BLaER1 (cell line): ENCODE measurements at regions not wholly inside any gene's neighbourhood (a gene's known extent, or its start where the extent isn't known, plus 50 kb on each side); places are given as distances from the start of the nearest gene placed in this dataset.

Experiments used
- H3K27ac ChIP-seq: shearing (Covaris generic); formaldehyde crosslinking; 2 replicates; pipeline ENCODE4 v1.8.1; 2022
- H3K27me3 ChIP-seq: shearing (Covaris generic); formaldehyde crosslinking; 2 replicates; pipeline ENCODE4 v1.8.1; 2022
- H3K36me3 ChIP-seq: shearing (Covaris generic); formaldehyde crosslinking; 2 replicates; pipeline ENCODE4 v1.8.1; 2022
- H3K4me1 ChIP-seq: shearing (Covaris generic); formaldehyde crosslinking; 2 replicates; pipeline ENCODE4 v1.8.1; 2022
- H3K4me2 ChIP-seq: shearing (Covaris generic); formaldehyde crosslinking; 2 replicates; pipeline ENCODE4 v1.8.1; 2022
- H3K4me3 ChIP-seq: shearing (Covaris generic); formaldehyde crosslinking; 2 replicates; pipeline ENCODE4 v1.8.1; 2022
- H3K9ac ChIP-seq: shearing (Covaris generic); formaldehyde crosslinking; 2 replicates; pipeline ENCODE4 v1.8.1; 2022
- H3K9me3 ChIP-seq: shearing (Covaris generic); formaldehyde crosslinking; 2 replicates; pipeline ENCODE4 v1.8.1; 2022
- H4K20me1 ChIP-seq: shearing (Covaris generic); formaldehyde crosslinking; 2 replicates; pipeline ENCODE4 v1.8.1; 2022
- Cebpa-rat ChIP-seq: shearing (Covaris generic); IDR thresholded peaks from 2 replicates; pipeline ENCODE4 v1.8.1; 2022

GRCh38 chrX:129193357-129193756, 329.9 kb downstream of the SMARCA1 start:
- no peaks in the 10 kb centered on the region for H3K9me3 ChIP-seq
- H3K4me3 ChIP-seq, result no peak overlapping the region
- peaks cover 95% of the 10 kb centered on the region for H3K27me3 ChIP-seq
- no peak overlapping the region for H3K27ac ChIP-seq
- no peak overlapping the region for H3K4me2 ChIP-seq
- no peak for TF ChIP-seq Cebpa-rat
- H3K9ac ChIP-seq, result no peak overlapping the region
- no peaks in the 10 kb centered on the region for H3K4me1 ChIP-seq
- no peaks in the 10 kb centered on the region for H3K36me3 ChIP-seq
- H4K20me1 ChIP-seq, result peaks cover 6% of the 10 kb centered on the region; the same call in 1 of the 2 replicates

GRCh38 chrX:129188231-129188630, 335.1 kb downstream of the SMARCA1 start:
- no peak overlapping the region for H3K4me3 ChIP-seq
- no peaks in the 10 kb centered on the region for H3K4me1 ChIP-seq
- no peaks in the 10 kb centered on the region for H3K9me3 ChIP-seq
- TF ChIP-seq Cebpa-rat, result no peak
- peaks cover 96% of the 10 kb centered on the region for H3K27me3 ChIP-seq
- H3K9ac ChIP-seq, result no peak overlapping the region
- no peak overlapping the region for H3K4me2 ChIP-seq
- H3K36me3 ChIP-seq, result no peaks in the 10 kb centered on the region
- no peak overlapping the region for H3K27ac ChIP-seq
- H4K20me1 ChIP-seq, result peaks cover 6% of the 10 kb centered on the region; the same call in 1 of the 2 replicates

- H3K9me3 ChIP-seq, result 0 out of 2 replicates have a peak, but pooled peaks cover 5% of the 10 kb centered on the region
- H4K20me1 ChIP-seq, result no peaks in the 10 kb centered on the region; the same call in 1 of the 2 replicates
- H3K9ac ChIP-seq, result no peak overlapping the region
- H3K4me2 ChIP-seq, result no peak overlapping the region
- no peak for TF ChIP-seq Cebpa-rat
- no peak overlapping the region for H3K4me3 ChIP-seq
- peaks cover 72% of the 10 kb centered on the region for H3K27me3 ChIP-seq
- H3K4me1 ChIP-seq, result no peaks in the 10 kb centered on the region
- H3K27ac ChIP-seq, result no peak overlapping the region
- no peaks in the 10 kb centered on the region for H3K36me3 ChIP-seq
Observed at GRCh38 chrX:129176710-129177109, 346.6 kb downstream of the SMARCA1 start.

- Histone ChIP-seq H3K4me3 (no peak overlapping the region), H3K9me3 (peaks cover 4% of the 10 kb centered on the region; the same call in 1 of the 2 replicates), H3K27me3 (peaks cover 26% of the 10 kb centered on the region), H3K9ac (no peak overlapping the region), H4K20me1 (no peaks in the 10 kb centered on the region), H3K4me2 (no peak overlapping the region), H3K36me3 (no peaks in the 10 kb centered on the region), H3K27ac (no peak overlapping the region), H3K4me1 (no peaks in the 10 kb centered on the region)
- TF ChIP-seq Cebpa-rat, result no peak
Observed at GRCh38 chrX:129161108-129161507, 362.2 kb downstream of the SMARCA1 start.

GRCh38 chrX:129158505-129158904, 364.8 kb downstream of the SMARCA1 start:
- no peak for TF ChIP-seq Cebpa-rat
- Histone ChIP-seq H3K27ac (no peak overlapping the region), H3K4me3 (no peak overlapping the region), H3K36me3 (no peaks in the 10 kb centered on the region), H3K9me3 (peaks cover 4% of the 10 kb centered on the region; the same call in 1 of the 2 replicates), H3K27me3 (peaks cover 29% of the 10 kb centered on the region), H3K9ac (no peak overlapping the region), H4K20me1 (no peaks in the 10 kb centered on the region), H3K4me1 (no peaks in the 10 kb centered on the region), H3K4me2 (no peak overlapping the region)

GRCh38 chrX:129145840-129146272, 377.4 kb downstream of the SMARCA1 start:
- no peaks in the 10 kb centered on the region for H3K36me3 ChIP-seq
- H3K27me3 ChIP-seq, result peaks cover 91% of the 10 kb centered on the region
- H3K9me3 ChIP-seq, result no peaks in the 10 kb centered on the region
- H4K20me1 ChIP-seq, result no peaks in the 10 kb centered on the region; the same call in 1 of the 2 replicates
- no peak for TF ChIP-seq Cebpa-rat
- H3K4me1 ChIP-seq, result no peaks in the 10 kb centered on the region
- H3K4me2 ChIP-seq, result no peak overlapping the region
- no peak overlapping the region for H3K9ac ChIP-seq
- H3K4me3 ChIP-seq, result no peak overlapping the region
- H3K27ac ChIP-seq, result no peak overlapping the region

GRCh38 chrX:129145385-129145784, 377.9 kb downstream of the SMARCA1 start:
- Histone ChIP-seq H3K27me3 (peaks cover 91% of the 10 kb centered on the region), H3K27ac (no peak overlapping the region), H3K4me2 (no peak overlapping the region), H3K9me3 (no peaks in the 10 kb centered on the region), H3K4me1 (no peaks in the 10 kb centered on the region), H4K20me1 (no peaks in the 10 kb centered on the region; the same call in 1 of the 2 replicates), H3K4me3 (no peak overlapping the region), H3K9ac (no peak overlapping the region), H3K36me3 (no peaks in the 10 kb centered on the region)
- TF ChIP-seq Cebpa-rat, result no peak

GRCh38 chrX:129144172-129145038, 378.9 kb downstream of the SMARCA1 start:
- no peaks in the 10 kb centered on the region for H3K4me1 ChIP-seq

GRCh38 chrX:129139837-129140598, 383.3 kb downstream of the SMARCA1 start:
- no peaks in the 10 kb centered on the region for H3K36me3 ChIP-seq
- no peak overlapping the region for H3K27ac ChIP-seq
- H3K9ac ChIP-seq, result no peak overlapping the region
- no peaks in the 10 kb centered on the region for H3K9me3 ChIP-seq
- no peak overlapping the region for H3K4me3 ChIP-seq
- no peaks in the 10 kb centered on the region; the same call in 1 of the 2 replicates for H4K20me1 ChIP-seq
- H3K27me3 ChIP-seq, result peaks cover 90% of the 10 kb centered on the region
- no peak for TF ChIP-seq Cebpa-rat
- H3K4me1 ChIP-seq, result no peaks in the 10 kb centered on the region
- H3K4me2 ChIP-seq, result no peak overlapping the region

More at GRCh38 chrX:129144172-129145038, 378.9 kb downstream of the SMARCA1 start:
- Histone ChIP-seq H3K4me2 (no peak overlapping the region), H3K27me3 (peaks cover 91% of the 10 kb centered on the region), H3K36me3 (no peaks in the 10 kb centered on the region), H3K9ac (no peak overlapping the region), H3K9me3 (no peaks in the 10 kb centered on the region), H3K4me3 (no peak overlapping the region), H4K20me1 (no peaks in the 10 kb centered on the region; the same call in 1 of the 2 replicates), H3K27ac (no peak overlapping the region)
- no peak for TF ChIP-seq Cebpa-rat
